ENCODE measurements at regions not wholly inside any gene's neighbourhood (a gene's known extent, or its start where the extent isn't known, plus 50 kb on each side); places are given as distances from the start of the nearest gene placed in this dataset.
"Not testable (repeated sequence)": the region's sequence is repeated elsewhere in the genome, so short reads cannot be mapped to it uniquely, and the experiment has no call there.

DNA sequence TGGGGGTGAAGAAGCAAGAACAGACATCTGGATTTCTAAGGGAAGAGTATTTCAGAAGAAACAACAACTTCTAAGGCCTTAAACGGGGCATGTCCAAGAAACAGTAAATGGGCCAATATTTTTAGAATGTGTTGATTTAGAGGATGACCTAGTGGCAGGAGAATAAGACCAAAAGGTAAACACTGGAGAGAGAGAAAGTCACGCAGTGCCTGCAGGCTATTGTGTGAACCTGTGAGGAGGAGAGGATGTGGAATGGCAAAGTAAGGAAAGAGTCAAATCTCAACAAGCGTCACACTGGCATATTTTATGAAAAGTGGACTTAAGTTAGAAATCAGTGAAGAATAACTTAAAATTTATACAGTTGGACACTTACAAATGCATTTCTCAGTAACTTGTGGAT is 78.1 kb upstream of the EGFR start:
- no peak for DNase-seq (ENCODE audit: low read depth in 1 of 2, low spot score in 1 of 2)
- Histone ChIP-seq H3K4me3 (no peak overlapping the region), H3K36me3 (no peaks in the 10 kb centered on the region), H3K27ac (no peak overlapping the region), H3K4me1 (ENCODE audit: low read depth) (no peaks in the 10 kb centered on the region), H3K27me3 (peaks cover 2% of the 10 kb centered on the region), H3K9me3 (ENCODE audit: low read depth) (no peaks in the 10 kb centered on the region)
- TF ChIP-seq, protein P1, sequence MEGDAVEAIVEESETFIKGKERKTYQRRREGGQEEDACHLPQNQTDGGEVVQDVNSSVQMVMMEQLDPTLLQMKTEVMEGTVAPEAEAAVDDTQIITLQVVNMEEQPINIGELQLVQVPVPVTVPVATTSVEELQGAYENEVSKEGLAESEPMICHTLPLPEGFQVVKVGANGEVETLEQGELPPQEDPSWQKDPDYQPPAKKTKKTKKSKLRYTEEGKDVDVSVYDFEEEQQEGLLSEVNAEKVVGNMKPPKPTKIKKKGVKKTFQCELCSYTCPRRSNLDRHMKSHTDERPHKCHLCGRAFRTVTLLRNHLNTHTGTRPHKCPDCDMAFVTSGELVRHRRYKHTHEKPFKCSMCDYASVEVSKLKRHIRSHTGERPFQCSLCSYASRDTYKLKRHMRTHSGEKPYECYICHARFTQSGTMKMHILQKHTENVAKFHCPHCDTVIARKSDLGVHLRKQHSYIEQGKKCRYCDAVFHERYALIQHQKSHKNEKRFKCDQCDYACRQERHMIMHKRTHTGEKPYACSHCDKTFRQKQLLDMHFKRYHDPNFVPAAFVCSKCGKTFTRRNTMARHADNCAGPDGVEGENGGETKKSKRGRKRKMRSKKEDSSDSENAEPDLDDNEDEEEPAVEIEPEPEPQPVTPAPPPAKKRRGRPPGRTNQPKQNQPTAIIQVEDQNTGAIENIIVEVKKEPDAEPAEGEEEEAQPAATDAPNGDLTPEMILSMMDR (IDR thresholded peaks at IDR 0.05; ENCODE audit: low read depth, low read length): no peak

DNA sequence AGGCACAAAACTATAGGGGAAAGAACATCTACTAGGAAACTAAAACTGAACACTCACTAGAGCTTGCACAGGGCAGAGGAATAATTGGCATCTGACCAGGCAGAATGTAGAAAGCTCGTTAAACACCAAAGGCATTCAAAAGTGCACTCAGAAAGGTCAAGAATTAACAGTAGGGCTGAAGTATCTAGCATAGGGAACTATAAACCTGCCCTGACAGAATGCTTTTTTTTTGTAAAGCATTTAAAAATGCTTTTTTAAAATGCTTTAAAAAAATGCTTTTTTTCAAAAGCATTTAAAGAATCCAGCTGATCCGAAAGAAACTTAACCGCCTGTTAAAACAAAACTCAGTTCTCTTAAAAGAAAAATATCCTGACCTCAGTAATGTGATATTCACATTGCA is 74.6 kb upstream of the EGFR start:
- H3K9me3 ChIP-seq (ENCODE audit: low read depth): no peaks in the 10 kb centered on the region
- TF ChIP-seq, protein P1 (IDR thresholded peaks at IDR 0.05; ENCODE audit: low read depth, low read length): no peak
- H3K36me3 ChIP-seq: no peaks in the 10 kb centered on the region
- no peaks in the 10 kb centered on the region for H3K27me3 ChIP-seq
- no peak overlapping the region for H3K4me3 ChIP-seq
- DNase-seq (ENCODE audit: low read depth in 1 of 2, low spot score in 1 of 2): peak in 1 of 2 donors; percentile 40
- H3K4me1 ChIP-seq (ENCODE audit: low read depth): no peaks in the 10 kb centered on the region
- H3K27ac ChIP-seq: no peak overlapping the region

DNA sequence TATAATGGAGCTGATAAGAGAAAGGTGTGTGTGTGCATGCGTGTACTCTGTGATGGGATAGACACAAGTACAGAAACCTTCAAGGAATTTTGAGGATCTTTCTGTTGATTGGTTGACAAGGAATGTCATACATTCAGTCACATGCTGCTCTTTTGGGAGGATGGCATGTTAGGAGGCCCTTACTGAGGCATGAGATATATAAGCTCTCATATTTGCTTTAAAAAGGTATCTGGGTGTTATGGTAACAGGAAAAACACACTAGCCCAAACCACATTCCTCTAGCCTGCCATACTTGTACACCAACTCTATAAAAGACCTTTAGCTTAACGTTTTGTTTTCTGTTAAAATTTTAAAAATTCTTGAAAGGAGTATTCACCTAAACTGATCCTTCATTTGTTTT is 72.5 kb upstream of the EGFR start:
- no peaks in the 10 kb centered on the region for H3K36me3 ChIP-seq
- TF ChIP-seq, protein P1 (IDR thresholded peaks at IDR 0.05; ENCODE audit: low read depth, low read length): no peak
- H3K9me3 ChIP-seq (ENCODE audit: low read depth): no peaks in the 10 kb centered on the region
- H3K4me3 ChIP-seq: no peak overlapping the region
- no peaks in the 10 kb centered on the region for H3K4me1 ChIP-seq (ENCODE audit: low read depth)
- no peaks in the 10 kb centered on the region for H3K27me3 ChIP-seq
- H3K27ac ChIP-seq: no peak overlapping the region
- DNase-seq (ENCODE audit: low read depth in 1 of 2, low spot score in 1 of 2): no peak

DNA sequence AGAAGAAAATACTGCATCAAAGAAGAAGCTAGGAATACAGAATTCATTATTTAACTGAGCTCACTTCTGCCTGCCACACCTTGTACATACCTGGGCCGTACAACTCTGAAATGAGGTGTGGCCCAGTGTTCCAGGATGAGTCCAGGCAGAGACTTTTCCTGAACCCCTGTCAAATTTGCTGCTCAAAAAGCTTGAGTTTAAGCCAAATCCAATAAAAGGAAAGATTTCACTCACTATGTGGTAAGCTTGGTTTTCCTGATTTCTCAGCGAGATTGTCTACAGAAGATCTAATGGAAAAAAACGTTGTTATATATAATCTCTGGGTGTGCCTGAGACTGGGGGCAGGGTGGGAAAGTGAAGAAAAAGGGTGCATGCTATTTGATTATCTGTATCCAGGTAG is 72.1 kb upstream of the EGFR start:
- no peak overlapping the region for H3K27ac ChIP-seq
- H3K27me3 ChIP-seq: no peaks in the 10 kb centered on the region
- TF ChIP-seq, protein P1 (IDR thresholded peaks at IDR 0.05; ENCODE audit: low read depth, low read length): no peak
- H3K9me3 ChIP-seq (ENCODE audit: low read depth): no peaks in the 10 kb centered on the region
- no peak for DNase-seq (ENCODE audit: low read depth in 1 of 2, low spot score in 1 of 2)
- H3K4me3 ChIP-seq: no peak overlapping the region
- no peaks in the 10 kb centered on the region for H3K36me3 ChIP-seq
- H3K4me1 ChIP-seq (ENCODE audit: low read depth): no peaks in the 10 kb centered on the region

DNA sequence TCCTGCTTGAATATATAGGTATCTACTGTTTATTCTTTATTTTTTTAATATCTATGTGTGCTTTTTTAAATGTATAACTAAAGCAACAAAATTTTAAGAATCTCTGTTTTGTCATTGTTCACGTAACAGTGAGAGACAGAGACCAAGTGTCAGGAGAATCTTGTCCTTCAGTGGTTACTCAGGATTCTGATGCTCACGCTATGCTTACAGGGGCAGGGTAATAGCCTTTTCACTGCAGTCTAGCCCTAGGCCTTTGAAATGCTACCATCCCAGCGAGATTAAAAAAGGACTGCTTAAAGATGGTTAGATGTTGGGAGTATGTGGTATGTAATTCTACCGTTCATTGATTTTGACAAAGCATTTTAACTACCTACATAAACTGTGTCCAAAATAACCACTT is 71.6 kb upstream of the EGFR start:
- H3K27ac ChIP-seq: no peak overlapping the region
- no peak for DNase-seq (ENCODE audit: low read depth in 1 of 2, low spot score in 1 of 2)
- H3K4me1 ChIP-seq (ENCODE audit: low read depth): no peaks in the 10 kb centered on the region
- H3K9me3 ChIP-seq (ENCODE audit: low read depth): no peaks in the 10 kb centered on the region
- TF ChIP-seq, protein P1 (IDR thresholded peaks at IDR 0.05; ENCODE audit: low read depth, low read length): no peak
- no peak overlapping the region for H3K4me3 ChIP-seq
- H3K27me3 ChIP-seq: no peaks in the 10 kb centered on the region
- H3K36me3 ChIP-seq: no peaks in the 10 kb centered on the region

DNA sequence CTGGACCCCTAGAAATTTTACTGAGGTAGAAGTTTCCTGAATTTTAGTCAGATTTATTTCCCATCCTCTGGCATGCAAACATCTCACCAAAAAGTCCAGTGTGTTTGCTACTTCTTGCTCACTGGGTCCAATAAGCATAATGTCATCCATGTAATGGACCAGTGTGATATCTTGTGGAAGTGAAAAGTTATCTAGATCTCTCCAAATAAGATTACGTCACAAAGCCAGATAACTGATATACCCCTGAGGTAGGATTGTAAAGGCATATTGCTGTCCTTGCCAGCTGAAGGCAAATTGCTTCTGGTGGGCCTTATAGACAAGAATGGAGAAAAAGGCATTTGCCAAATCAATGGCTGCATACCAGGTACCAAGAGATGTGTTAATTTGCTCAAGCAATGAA is 69.3 kb upstream of the EGFR start:
- not testable (repeated sequence) for H3K4me1 ChIP-seq (ENCODE audit: low read depth); H3K9me3 ChIP-seq (ENCODE audit: low read depth); H3K36me3 ChIP-seq; H3K27me3 ChIP-seq; DNase-seq (ENCODE audit: low read depth in 1 of 2, low spot score in 1 of 2); H3K27ac ChIP-seq; H3K4me3 ChIP-seq

Data from cardiac muscle cell (in vitro differentiated cells and primary cell).